SIG-M5 treated with dmso at 0.1 percent for 504 hours (cell line): ENCODE measurements at regions not wholly inside any gene's neighbourhood (a gene's known extent, or its start where the extent isn't known, plus 50 kb on each side); places are given as distances from the start of the nearest gene placed in this dataset.

Experiments used
- DNase-seq: peaks from one replicate; lab custom pipeline; 2025; ENCODE audit not compliant: unreplicated experiment; lab: John Stamatoyannopoulos, UW

DNA sequence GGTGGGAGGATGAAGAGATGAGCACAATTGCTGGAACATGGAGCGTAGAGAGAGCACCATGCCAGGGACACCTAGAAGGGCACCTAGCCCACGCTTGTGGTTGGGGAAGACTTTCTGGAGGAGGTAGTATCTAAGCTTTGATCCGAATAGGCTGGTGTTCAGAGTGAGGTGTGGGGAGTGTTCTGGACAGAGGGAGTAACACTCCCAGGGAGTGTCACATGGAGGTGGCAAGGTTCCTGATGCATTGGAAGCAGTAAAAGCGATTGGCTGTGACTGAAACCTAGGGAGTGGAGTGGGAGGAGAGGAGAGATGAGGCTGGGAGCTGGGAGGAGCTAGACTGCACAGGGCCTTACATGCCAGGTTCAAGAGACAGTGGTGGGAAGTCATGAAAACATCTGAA lies 188.0 kb upstream of the NCAM1 start:
- DNase-seq: no peak

DNA sequence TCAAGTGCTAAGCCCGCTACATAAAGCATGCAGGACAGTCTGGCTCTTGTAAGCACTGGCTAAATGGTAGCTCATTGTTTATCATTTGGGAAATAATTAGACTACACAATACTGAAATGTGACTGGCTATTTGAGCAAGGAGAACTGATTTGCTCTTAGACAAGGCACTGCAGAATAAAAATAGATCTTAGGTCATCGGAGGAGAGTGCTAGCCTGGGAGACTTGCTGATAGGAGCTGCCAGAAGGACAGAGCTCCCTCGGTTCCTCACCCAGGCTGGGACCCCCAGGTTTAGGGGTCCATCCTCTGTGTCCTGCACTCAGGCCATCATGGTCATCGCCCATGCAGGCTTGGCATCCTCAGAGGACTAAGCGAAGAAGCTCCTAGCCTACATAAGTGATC lies 184.4 kb upstream of the NCAM1 start:
- DNase-seq: no peak

DNA sequence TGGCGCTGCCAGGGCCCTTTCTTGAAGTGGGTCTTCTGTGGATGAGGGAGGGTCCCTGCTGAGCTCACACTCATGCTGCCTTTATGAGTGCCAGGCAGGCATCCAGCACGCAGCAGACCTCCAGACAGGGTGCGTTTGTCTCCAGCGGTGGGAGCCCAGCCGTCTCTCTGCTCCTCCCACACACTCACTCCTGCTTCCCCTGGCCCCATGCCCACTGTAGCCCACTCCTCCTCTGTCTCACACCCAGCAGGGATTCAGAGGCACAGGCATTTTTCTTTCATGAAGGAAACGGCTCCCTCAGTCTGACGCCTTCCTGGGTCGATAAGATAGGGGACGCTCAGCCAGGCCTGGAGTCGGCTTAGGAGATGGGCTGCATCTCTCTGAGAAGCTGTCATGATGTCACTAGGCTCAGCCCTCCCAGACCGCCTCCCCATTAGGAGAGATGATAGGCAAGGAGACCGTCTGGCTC lies 183.9 kb upstream of the NCAM1 start:
- DNase-seq: no peak

DNA sequence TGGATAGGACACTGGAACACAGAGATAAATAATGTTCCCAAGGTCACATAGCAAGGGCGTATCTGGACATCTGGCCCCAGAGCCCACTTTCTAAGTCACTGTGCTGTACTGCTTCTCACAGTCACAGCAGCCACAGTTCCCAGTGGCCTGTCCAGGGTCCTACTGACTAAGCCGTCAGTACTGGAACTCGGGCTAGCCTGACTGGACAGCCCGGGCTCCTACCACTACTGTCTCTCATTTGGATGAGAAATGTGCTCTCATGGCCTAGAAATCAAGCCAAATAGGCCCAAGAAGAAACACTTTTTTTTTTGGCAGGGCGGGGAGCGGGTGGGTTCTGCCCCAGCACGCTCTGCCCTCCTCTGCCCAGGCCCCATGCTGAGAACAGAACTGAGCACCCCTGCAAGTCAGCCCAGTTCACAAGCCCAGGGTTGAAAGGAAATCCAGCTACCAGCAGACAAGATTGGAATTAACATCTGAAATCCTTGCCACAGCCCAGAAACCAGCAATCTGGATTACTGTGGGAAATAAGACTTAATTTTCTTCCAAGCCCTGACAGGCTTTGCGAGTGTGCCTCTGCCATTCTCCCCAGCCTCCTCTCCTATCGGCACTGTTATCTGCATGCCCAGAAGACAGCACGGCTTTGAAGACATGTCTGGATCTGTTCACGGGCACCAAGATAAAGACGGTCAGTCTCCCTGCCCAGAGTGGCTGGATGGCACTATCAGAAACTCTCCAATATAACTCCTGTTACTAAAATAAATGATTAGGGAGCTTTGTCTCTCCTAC lies 182.9 kb upstream of the NCAM1 start:
- DNase-seq: no peak

DNA sequence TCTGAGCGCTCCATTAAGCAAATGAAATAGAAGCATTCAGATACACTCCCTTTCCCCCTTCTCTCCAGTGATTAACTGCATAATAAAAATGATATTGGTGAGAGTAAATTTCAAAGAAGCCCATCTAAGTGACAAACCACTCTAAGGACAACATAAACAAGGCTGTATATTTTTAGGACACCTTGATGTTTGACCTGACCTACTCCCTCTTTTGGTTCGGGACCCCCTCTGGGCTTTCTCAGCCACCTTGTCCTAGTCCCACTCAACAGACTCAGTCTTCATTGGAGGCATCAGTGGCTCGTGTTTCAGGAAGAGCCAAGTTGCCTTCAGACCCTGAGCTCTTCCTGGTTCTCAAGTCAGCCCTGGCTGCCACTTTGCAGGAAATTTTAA lies 182.3 kb upstream of the NCAM1 start:
- no peak for DNase-seq

GRCh38 chr11:112780351-112781087 lies 180.7 kb upstream of the NCAM1 start:
- no peak for DNase-seq

DNA sequence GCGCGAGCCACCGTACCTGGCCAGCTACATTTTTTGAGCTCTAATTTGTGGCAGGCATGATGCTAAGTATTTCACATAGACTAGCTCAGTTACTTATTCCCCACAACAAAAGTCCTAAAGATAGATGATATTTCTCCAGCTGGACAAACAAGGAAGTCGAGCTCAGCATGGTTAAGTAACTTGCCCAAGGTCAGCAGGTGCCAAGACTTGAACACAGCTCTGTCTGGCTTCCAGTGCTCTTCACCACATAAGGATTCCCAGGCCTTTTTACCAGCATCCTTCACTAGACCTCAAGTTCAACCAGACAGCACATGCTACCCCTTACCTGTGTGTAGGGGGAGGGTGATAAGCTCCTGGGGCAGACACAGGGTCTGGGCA lies 177.3 kb upstream of the NCAM1 start:
- no peak for DNase-seq

DNA sequence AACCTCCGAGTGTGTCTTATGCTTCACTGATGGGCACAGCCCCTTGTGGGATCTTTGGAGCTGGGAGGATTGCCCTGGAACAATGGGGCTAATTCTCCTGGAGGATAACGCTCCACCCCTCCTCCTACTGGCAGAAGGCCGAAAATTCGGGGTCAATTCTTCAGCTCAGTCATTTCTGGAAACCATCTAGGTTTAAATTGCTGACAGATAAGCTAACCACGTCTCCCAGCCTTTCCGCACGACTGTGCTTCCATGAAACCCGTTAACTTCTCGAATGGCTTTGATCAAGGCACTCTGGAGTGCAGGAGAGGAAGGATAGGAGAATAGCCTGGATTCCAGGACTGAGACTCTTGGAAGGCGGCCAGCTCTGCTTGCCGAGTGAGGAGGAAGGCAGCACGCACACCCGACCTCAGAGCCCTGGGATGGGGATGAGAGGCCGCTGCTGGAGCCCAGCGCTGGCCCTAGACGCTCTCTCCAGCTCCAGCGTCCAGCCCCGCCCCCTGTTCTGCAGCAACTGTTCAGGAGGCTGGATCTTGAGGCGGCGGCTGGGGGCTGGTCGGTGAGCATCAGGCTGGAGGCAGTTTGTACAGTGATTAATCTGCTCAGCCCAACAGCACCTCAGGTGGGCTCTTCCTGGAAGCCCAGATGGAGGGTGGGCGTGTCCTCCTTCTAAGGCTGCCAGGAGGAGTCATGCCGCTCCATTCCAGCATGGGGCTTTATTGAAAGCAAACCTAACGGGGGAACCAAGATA lies 176.7 kb upstream of the NCAM1 start:
- no peak for DNase-seq

DNA sequence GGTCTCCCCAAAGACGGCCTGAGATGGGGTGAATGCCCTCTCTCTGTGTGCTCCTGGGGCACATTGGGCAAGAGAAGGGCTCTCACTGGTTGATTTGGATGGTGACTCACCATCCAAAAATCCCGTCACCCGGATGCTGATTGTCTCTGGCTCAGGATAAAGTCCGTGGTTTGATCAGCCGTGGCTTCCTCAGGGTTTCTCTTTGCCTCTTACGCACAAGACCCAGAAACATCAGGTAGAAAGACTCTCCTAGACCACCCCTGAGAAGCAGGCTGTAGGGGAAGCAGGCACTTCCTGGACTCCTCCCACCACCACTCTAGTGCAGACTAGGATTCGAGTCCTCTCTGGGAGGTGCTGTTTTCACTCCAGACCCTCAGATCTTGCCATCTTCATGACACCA lies 176.1 kb upstream of the NCAM1 start:
- no peak for DNase-seq

DNA sequence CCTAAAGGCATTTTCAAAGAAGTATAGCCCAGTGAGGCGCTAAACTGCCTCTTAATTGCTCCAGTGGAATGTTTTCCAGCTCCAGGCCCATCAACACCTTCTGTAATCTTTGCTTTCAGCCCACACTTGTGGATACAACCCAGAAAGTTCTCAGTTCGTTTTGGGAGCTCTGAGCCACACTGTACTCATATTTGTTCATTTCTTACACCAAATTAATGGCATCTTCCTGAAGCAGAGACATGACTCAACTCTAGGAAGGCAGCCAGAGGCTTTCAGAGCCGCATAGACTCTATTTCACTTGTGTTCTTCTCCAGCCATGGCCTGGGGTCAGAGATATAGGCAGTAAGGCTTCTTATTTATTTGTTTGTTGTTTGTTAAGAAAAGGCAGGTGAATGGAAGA lies 175.5 kb upstream of the NCAM1 start:
- no peak for DNase-seq

DNA sequence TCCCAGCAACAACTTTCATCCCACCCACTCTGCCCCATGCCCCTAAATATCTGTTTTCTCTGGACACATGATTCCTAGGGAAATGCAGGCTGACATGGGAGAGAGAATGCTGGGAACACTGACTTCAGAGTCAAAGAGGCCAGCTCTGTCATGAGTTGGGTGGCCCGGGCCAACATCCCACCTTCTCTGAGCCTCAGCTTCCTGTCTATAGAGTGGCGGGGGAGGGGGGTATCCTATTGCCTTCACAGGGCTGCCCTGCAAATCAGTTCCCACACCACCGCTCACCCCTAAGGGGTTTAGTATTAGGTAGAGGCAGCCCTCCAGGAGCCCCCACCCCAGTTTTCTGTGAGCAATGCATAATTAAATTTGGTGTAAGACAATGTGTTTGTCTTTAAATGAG lies 175.0 kb upstream of the NCAM1 start:
- DNase-seq: no peak

GRCh38 chr11:112786886-112787530 lies 174.2 kb upstream of the NCAM1 start:
- no peak for DNase-seq

DNA sequence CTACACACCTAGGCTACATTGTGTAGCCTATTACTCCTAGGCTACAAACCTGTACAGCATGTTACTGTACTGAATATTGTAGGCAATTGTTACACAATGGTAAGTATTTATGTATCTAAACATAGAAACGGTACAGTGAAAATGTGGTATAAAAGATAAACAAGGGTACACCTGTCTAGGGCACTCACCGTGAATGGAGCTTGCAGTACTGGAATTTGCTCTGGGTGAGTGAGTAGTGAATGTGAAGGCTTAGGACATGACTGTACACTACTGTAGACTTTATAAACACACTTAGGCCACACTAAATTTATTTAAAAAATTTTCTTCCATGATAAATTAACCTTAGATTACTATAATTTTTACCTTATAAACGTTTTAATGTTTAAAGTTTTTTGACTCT lies 171.7 kb upstream of the NCAM1 start:
- DNase-seq: no peak

DNA sequence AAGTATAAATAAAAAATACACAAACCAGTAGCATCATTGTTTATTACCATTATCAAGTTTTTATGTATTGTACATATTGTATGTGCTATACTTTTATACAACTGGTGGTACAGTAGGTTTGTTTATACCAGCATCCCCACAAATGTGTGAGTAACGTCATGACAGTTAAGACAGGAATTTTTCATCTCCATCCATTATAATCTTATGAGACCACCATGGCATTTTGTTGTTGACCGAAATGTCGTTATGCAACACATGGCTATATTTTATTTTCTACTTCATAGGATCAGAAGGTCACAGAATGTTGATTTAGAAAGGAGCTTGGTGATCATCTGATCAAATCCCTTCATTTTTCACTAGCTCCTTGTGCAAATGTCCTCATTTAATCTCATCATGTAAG lies 170.9 kb upstream of the NCAM1 start:
- no peak for DNase-seq

DNA sequence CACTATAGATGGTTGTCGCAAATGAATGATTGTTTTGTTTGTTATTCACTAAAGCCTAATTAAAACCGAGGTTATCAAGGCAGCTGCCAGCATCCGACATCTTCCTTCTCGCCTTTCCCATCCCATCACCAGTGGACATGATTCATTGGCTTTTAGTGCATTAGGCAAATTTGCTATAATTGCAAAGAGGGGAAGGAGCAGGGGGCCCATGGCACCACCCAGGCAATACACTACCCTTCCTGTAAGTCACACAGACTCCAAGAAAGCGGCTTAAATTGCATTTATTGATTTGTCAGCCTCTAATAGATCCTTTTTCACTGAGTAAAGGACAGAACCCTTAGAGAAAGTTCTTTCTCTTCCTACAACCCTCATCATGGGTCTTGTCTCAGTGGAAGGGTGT lies 169.2 kb upstream of the NCAM1 start:
- no peak for DNase-seq

DNA sequence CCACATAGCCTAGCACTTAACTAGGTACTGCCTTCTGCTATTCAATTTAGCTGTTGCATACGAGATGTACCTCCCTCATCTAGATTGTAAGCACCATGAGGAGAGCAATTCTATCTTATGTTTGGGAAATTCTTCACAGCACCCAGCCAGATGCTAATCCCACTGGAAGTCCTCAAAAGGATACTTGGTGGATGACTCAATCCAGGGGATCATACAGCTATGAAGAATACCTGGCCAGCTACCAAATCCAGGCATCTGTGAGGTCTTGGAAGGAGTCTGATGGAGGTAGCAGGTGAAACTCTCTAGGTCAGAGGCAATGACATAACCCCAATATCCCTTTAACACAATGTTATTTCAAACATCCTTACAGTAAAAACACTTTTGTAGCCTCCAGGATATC lies 167.8 kb upstream of the NCAM1 start:
- DNase-seq: no peak

DNA sequence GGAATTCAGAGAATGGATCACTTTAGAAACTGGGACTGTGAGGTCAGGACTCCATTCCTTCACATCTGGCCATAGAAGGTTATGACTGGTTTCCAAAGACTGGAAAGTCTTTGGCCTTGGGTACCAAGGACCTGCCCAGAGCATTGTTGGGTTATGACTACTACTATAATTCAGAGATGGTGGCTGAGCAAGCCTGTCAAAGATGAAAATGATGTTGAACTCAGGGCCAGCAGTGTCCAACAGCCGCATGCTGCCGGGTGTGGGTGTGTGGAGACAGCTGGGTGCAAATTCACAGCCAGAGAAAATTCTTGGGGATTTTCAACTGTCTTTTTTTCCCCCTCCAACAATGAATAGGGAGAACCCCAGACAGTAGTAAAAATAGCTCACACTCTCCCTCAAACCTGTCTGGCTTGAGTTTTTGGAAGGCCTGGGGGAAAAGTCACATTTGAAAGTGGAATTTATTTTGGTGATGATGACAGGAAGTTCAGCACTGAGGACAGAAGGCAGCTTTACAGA lies 166.8 kb upstream of the NCAM1 start:
- DNase-seq: no peak

GRCh38 chr11:112795142-112795815 lies 165.9 kb upstream of the NCAM1 start:
- DNase-seq: peak; percentile 21

- no peak for DNase-seq
Measured at GRCh38 chr11:112795911-112796649, 165.1 kb upstream of the NCAM1 start.

GRCh38 chr11:112797092-112797491 lies 164.1 kb upstream of the NCAM1 start:
- DNase-seq: no peak
